ENCODE measurements at regions not wholly inside any gene's neighbourhood (a gene's known extent, or its start where the extent isn't known, plus 50 kb on each side); places are given as distances from the start of the nearest gene placed in this dataset.
"Not testable (repeated sequence)": the region's sequence is repeated elsewhere in the genome, so short reads cannot be mapped to it uniquely, and the experiment has no call there.

DNA sequence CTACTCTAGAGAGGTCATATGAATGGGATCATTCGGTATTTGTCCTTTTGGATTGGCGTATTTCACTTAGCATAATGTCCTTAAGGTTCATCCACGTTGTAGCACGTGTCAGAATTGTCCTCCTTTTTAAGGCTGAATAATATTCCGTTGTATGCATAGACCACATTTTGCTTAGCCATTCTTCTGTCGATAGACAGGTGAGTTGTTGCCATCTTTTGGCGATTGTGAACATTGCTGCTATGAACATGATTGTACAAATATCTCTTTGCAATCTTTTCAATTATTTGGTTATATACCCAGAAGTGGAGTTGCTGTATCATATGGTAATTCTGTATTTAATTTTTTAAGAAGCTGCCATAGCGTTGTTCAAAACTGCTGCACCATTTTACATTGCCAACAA is 52.4 kb upstream of the GOLGA8J start:
- no peak for DNase-seq (ENCODE audit: low read depth)

DNA sequence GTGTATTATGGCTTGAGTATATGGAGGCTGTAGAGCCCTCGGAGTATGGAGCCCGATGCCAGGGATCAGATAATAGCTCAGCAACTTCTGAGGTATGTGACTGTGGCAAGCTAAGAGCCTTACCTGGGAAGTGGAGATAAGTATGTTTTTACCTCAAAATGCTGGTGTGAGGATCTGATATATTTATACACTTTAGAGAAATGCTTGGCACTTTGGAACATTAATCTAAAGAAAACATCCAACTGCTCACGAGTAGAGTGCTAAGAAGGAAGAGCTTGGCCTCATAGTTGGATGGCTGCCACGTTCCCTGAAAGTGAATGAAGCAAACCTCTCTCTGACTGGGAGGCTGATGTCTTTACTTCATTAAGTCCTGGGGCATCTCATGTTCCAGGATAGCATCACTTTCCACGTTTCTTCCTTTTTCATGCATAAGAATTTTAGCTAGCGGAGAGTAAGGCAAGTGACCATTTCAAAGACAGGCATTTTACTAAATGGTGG is 58.9 kb upstream of the GOLGA8J start:
- DNase-seq (ENCODE audit: low read depth) = peak; percentile 66

DNA sequence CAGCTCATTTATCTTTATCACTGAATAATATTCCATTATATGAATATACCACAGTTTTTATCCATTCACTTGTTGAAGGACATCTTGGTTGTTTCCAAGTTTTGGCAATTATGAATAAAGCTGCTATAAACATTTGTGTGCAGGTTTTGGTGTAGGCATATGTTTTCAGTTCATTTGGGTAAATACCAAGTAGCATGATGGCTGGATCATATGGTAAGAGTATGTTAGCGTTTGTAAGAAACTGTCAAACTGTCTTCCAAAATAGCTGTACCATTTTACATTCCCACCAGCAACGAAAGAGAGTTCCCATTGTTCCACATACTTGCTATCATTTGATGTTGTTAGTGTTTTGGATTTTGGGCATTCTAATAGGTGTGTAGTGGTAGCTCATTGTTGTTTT is 72.0 kb upstream of the GOLGA8J start:
- DNase-seq (ENCODE audit: low read depth) = no peak

DNA sequence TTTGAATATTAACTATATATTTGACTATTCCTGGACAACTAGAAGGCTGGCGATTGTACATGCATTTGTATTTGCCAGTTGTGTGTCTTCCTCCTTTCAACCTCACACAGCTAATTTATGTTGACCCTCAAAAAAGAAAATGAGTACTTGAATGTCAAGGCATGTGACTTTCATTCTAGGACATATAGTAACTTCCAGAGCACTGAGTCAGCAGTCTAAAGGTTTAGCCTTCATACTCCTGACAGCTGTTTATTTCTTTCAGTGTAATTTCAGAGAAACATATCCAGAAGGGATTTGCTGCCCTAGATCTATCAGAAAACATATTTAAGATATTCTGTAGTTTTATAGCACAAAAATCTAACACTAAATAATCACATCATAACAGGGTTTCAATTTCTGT is 74.6 kb upstream of the GOLGA8J start:
- DNase-seq (ENCODE audit: low read depth) = peak; percentile 7

DNA sequence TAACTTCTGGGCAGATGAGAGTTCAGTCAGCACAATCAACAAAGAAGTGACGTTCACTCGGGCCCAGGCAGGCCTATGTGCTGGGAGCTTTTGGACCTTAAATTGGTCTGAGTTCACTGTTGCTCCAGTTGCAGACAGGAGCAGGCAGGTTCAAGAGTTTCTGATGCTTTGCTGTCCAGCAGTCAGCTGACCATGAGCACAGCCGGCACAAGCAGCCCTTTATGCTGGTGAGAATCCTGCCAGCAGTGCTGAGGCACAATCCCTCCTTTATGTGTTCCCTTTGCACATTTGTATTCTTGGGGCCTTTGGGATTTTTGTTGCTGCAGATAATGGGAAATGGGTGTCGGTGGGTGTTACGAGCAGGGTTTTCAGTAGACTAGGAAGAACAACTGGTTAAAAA is 81.2 kb upstream of the GOLGA8J start:
- DNase-seq (ENCODE audit: low read depth) = no peak

DNA sequence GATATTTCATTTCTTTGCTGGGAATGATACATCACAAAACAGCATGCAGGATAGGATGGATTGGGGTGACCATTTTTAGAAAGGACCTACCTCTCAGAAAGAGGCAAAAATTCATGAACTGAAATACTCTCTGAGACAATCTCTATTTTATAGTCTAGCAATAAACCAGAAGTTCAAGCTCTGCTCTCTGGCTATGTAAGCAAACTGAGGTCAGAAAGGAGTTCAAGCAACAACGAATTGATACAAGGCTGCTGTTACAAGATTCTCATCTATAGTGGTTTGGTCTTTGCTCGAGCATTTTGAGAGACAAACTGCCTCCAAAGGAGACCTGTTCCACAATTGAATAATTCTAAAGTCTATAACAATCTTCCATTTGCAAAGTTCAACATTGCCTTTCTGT is 84.7 kb upstream of the GOLGA8J start:
- no peak for DNase-seq (ENCODE audit: low read depth)

DNA sequence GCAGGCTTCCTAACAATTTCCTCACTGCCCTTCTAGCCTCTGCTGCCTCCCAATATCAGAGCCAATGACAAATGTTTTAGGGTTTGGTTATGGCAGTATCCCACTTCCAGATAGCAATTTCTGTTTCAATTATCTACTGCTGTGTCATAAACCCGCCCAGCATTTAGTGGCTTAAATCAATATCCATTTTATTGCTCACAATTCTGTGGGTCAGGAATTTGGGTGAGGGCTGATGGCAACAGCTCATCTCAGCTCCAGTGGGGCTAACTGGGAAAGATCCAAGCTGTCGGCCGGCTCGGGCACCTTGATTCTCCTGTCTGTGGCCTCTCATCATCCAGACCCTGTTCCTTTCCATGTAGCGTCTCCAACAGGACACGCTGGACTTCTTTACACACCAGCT is 85.3 kb upstream of the GOLGA8J start:
- no peak for DNase-seq (ENCODE audit: low read depth)

DNA sequence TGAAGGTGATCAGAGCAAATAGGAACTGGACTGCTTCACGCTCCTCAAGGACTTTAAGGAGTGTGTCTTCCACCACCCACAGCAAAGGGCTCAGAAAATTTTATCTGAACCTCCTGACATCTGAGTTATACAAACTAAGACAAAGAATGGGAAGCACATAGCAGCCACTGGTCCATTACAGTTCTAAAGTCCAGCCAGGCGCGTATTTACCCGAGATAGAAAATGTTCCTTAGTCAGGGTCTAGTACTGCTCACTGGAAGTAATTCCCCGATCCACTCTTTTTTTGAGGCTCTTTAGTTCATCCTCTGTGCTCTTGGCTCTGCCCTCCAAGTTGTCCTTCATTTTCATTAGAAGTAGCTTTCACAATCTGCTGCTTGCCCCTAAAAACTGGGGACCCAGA is 88.5 kb upstream of the GOLGA8J start:
- no peak for DNase-seq (ENCODE audit: low read depth)

DNA sequence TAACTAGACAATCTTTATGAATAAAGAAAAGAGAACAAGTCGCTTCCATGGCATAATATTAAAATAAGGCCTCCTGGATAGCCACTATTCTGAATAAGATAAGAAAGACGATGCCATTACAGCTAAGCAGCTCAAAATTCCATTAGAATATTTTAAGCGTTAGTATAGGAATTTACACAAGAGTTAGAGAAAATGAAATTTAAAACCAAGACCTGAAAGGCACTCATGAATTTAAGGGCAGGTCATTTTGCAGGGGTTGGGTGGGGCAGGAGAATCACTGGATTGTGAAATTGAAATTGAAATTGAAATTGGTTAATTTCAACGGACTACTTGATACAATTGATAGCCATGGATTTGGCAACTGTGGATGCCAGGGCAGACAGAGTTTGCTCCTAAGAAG is 91.8 kb upstream of the GOLGA8J start:
- no peak for DNase-seq (ENCODE audit: low read depth)

DNA sequence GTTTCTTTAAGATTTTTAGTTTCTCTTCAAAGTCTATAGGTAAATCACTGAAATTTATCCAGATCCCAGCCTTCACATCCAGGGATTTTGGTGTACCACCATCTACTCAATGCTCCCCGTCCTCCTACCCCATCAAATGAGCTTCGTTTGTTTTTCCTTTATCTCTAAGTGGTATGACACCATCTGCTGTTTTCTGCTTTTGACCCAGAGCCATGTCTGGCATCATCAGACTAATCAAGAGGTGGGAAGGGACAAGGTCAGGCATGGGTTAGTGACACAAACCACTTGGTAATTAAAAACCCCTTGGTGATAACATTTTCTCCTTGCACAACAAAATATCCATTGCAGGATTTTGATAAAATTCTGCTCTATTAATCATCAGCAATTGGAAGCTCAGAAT is 92.7 kb upstream of the GOLGA8J start:
- DNase-seq (ENCODE audit: low read depth) = no peak

DNA sequence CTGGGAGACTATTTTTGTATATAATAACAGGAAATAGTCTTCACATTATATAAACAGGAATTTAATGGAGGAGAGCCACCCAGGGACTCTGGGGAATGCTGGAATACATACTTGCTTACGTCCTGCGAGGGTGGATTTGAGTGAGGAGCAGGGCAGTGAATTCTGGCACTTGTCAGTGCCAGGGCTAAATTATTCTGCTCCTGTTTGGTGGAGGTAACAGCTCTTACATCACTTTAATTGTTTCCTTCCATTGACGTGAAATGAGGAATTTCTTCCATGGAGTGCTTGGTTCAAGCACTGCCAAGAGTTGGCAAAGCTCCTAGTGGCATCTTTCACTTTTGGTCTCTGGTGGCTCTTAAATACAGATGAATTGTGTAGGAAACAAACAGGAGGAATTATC is 94.1 kb upstream of the GOLGA8J start:
- DNase-seq (ENCODE audit: low read depth) = no peak

DNA sequence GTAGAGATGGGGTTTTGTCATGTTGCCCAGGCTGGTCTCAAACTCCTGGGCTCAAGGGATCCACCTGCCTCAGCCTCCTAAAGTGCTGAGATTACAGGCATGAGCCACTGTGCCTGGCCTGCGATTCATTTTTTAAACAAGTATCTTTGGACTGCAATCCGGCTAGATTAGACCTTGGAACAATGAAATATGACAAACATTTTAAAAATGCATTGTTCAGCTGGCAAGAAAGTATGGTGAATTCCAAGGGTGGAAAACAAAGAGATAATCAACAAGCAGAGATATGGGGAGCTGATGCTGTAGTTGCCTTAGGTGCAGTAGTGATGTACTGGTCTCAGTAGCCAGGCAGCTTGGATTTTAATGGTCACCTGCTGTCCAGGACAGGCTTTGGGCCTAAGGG is 95.8 kb upstream of the GOLGA8J start:
- DNase-seq (ENCODE audit: low read depth) = peak; percentile 16

DNA sequence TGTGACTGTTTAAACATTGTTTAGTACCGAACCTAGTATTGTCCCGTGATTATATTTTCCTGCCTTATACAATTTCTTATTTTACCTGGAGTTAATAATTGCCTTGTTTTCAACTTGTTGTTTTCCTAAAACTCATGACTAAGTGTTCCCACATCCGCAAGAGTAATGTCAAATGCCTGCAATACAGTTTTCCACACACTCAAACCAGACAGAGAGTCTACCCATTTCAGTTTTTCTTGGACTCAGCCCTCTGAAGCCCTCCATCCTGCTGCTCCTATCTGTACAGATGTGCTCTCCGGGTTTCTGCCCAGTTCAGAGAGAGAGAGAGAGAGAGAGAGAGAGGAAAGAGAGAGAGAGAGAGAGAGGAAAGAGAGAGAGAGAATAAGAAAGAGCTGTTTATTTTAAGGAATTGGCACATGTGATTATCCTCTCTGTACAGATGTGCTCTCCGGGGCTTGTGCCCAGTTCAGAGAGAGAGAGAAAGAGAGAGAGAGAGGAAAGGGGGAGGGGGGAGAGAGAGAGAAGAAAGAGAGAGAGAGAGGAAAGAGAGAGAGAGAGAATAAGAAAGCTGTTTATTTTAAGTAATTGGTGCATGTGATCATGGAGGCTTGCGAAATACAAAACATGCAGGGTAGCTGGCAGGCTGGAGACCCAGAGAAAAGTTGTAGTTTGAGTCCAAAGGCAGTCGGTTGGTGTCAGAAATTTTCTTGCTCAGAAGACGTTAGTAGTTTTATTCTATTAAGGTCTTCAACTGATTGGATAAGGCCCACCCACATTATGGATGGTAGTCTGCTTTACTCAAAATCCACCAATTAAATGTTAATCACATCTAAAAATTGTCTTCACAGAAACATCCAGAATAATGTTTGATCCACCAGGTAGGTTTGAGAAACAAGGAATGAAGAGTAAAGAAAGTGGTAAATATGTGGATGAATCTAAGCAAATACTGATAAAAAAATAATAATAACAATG is 104.1 kb upstream of the GOLGA8J start:
- peak; percentile 50 for DNase-seq (ENCODE audit: low read depth)

DNA sequence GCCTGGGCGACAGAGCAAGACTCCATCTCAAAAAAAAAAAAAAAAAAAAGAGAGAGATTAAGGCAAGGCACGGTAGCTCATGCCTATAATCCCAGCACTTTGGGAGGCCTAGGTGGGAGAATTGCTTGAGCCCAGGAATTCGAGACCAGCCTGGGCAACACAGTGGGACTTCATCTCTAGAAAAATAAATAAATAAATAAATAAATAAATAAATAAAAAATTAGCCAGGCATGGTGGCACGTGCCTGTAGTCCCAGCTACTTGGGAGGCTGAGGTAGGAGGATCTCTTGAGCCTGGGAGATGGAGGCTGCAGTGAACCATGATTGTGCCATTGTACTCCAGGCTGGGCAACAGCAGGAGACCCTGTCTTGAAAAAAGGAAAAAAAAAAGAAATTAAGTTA is 108.7 kb upstream of the GOLGA8J start:
- not testable (repeated sequence) for DNase-seq (ENCODE audit: low read depth)

DNA sequence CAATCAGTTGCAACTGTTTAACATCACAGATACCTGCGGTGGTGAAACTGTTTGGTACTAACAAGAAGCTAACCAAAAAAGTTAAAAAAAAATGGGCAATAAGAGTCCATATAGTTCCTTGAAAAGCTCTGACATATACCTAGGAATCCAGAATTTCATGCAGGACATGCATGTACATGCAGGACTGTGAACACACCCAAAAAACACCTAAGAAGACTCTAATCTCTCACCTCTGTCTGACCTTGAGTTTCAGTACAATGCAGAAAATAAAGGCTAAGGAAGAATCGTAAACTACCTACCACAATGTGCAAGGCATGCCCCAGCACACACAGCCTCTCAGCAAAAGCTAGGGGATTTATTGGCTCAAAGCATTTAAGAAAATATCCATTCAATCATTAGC is 110.7 kb upstream of the GOLGA8J start:
- DNase-seq (ENCODE audit: low read depth) = no peak

DNA sequence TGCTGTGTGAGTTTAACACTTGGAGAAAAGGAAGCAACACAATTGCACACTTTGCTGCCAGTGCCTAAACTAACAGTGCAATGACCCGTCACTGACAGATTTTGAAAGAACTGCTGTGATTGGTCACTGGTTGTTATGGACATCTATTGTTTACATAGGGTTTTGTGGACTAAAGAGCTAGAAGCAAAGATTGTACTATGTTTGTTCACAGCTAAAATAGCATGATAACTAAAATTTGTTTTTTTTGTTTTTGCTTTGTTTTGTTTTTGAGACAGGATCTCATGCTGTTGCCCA is 112.4 kb upstream of the GOLGA8J start:
- DNase-seq (ENCODE audit: low read depth) = no peak

DNA sequence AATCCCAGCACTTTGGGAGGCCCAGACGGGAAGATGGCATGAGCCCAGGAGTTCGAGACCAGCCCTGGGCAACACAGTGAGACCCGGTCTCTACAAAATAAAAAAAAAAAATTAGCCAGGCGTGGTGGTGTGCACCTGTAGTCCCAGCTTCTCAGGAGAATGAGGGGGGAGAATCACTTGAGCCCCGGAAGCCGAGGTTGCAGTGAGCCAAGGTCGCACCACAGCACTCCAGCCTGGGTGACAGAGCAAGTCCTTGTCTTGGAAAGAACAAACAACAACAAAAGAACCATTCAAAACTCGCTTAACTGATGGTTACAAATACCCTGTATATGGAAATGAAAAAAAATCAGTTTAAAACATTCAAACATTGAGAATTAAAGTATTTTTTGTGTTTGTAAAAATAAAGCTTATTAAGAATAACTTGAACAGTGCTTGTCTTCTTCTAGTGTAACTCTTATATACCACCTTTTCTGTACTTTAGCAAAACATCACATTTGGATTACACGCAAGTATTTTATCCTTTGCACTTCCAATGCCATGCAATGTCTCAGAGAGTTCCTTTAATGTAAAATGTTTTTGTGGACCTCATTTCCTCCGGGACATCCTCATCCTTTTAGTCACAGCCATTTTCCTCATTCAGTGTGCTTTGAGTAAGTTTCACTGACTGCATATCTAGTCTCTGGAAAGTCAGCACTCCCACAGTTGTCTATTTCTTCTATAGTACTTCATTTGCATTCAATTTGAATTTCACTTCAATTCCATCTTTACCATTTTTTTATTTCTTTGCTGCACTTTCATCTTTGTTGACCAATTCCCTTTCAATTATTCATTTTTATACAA is 113.0 kb upstream of the GOLGA8J start:
- DNase-seq (ENCODE audit: low read depth) = no peak

DNA sequence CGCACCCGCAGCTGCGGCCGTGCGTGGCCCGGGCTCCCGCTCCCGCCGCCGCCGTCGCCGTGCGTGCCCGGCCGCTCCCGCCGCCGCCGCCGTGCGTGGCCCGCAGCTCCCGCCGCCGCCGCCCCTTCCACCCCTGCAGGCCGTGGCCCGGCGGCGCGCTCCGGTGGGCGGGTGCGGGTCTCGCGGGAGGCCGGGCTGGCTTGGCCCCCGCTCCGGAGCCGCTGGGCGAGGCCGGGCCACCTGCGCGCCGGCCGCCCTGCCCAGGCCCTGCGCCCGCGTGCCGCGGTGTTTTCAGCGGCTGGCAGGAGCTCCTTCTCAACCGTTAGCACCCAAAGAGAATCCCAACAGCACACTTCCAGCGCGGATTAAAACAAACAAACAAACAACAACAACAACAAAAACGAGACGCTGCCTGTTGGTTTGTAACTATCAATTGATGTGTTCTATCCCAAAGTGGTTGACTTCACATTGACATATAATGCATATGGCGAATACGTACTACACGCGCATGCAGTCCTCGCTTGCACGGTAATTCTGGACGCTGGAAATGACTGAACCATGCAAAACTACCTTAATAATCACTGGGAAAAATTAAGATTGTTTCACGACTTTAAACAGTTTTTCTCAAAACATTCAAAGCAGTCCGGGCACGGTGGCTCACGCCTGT is 113.7 kb upstream of the GOLGA8J start:
- no peak for DNase-seq (ENCODE audit: low read depth)

DNA sequence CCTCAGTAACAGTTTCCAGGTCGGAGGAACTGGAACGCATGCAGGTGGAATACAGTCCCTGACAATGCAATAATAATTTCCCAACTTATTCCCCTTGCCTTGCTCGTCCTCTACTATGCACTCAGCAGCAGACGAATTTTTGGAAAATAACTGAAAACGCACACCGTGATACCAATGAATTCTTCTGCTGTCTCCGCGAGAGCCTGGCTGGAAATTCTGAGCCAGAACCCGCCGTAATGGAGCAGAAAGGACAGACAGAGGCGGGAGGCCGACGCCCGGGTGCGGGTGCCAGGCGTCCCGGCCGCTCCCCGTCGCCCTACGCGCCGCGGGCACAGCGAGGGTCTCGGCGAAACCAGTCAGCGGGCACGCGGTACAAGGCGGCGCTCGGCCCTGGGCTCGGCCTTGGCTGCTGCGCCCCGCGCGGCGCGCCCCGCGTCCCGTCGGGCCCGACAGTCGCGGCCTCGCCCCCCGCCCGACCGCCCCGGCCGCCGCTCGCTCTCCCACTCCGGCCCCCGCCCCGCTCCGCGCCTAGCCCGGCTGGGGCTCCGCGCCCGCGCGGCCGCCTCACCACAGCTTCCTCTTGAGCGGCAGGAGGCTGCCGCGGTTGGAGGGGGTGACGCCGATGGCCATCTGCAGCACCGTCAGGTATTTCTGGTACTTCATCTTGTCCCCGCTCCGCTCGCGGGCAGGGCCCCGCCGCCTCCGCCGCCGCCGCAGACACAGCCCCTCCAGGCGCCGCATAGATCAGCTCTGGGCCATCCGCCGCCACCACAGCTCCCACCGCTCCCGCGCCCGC is 114.5 kb upstream of the GOLGA8J start:
- DNase-seq (ENCODE audit: low read depth) = no peak

DNA sequence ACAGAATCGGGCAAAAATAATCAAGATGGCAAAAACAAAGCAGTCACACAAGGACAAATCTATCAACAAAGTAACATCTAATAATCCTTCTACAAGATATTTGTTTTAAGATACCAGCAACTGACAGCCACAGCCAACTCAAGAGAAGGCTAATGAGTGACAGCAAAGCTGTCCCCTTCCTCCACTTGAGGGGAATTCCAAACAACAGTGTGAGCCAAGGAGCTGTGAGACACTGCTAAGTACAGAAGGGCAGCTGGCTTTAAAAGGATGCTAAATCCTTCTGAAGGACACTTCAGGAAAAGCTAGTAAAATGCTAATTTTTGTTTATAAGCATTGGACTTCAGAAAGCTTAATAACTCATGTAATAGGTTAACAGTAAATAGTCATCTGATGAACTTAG is 120.3 kb upstream of the GOLGA8J start:
- no peak for DNase-seq (ENCODE audit: low read depth)

DNA sequence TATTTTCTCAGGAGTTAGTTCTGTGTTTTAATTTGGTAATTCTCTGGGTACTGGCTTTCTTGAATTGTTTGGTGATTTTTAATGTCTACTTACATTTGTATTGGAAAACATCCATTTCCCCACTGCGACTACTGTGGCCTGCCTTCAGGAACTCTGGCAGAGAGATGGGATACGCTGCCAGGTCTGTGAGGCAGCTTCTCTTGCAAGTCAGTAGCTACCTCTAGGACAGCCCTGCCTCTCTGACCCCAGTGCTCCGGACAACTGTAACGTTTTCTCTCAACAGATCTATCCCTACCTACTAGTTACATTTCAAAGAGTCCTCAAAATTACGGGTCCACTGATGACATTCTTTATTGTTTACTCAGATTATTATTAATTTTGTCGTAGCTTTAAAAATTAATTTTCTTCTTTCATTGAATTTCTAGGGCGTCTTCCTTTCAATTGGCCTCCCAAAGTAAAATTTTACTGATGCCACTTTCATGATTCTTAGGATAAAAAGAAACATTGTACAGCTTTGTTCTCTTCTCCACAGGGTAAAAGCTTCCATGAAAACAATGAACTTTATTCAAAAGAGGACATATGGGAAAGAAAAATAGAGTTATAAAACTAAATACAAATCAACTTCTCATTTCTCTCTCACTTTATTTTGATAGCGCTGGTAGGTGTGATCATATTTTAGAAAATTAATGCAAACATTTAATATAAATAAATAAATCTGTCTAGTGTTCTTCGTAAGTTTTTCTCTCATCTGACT is 123.2 kb upstream of the GOLGA8J start:
- no peak for DNase-seq (ENCODE audit: low read depth)

Measured in amniotic epithelial cell (primary cell).